Loucy (cell line): ENCODE measurements at regions not wholly inside any gene's neighbourhood (a gene's known extent, or its start where the extent isn't known, plus 50 kb on each side); places are given as distances from the start of the nearest gene placed in this dataset.

Experiments
- H2AFZ ChIP-seq: fragments of 200-600 bp; sonication (generic); 2 replicates; pipeline ENCODE4 v1.6.0; 2016; ENCODE audit warnings: antibody characterized with exemption, mild to moderate bottlenecking, low read length, moderate library complexity
- H3F3A ChIP-seq: fragments of 200-600 bp; 2 replicates; pipeline ENCODE4 v1.6.0; 2016; ENCODE audit warnings: antibody characterized with exemption, low read depth, mild to moderate bottlenecking
- H3K27me3 ChIP-seq: fragments of 200-600 bp; sonication (generic); 2 replicates; pipeline ENCODE4 v1.6.1; 2014; ENCODE audit warnings: low read length, mild to moderate bottlenecking; ENCODE audit not compliant: insufficient read depth, poor library complexity, severe bottlenecking
- H3K36me3 ChIP-seq: fragments of 200-600 bp; sonication (generic); 2 replicates; pipeline ENCODE4 v1.6.1; 2016; ENCODE audit warnings: low read length; ENCODE audit not compliant: insufficient read depth
- H3K4me1 ChIP-seq: fragments of 200-600 bp; sonication (generic); 2 replicates; pipeline ENCODE4 v1.5.1; 2014; ENCODE audit warnings: low read length, mild to moderate bottlenecking; ENCODE audit not compliant: insufficient read depth, poor library complexity, severe bottlenecking
- H3K4me2 ChIP-seq: fragments of 200-600 bp; sonication (generic); 2 replicates; pipeline ENCODE4 v1.6.0; 2014; ENCODE audit warnings: antibody characterized with exemption, low read length, low read depth, mild to moderate bottlenecking; ENCODE audit not compliant: poor library complexity, severe bottlenecking
- H3K4me3 ChIP-seq: fragments of 200-600 bp; sonication (generic); 2 replicates; pipeline ENCODE4 v1.5.1; 2014; ENCODE audit warnings: low read length, mild to moderate bottlenecking, mixed read lengths; ENCODE audit not compliant: poor library complexity, severe bottlenecking
- H3K79me2 ChIP-seq: fragments of 200-600 bp; sonication (generic); 2 replicates; pipeline ENCODE4 v1.6.1; 2014; ENCODE audit warnings: low read length; ENCODE audit not compliant: insufficient read depth
- H3K9ac ChIP-seq: fragments of 200-600 bp; sonication (generic); 2 replicates; pipeline ENCODE4 v1.6.0; 2014; ENCODE audit warnings: mild to moderate bottlenecking, low read depth, low read length, moderate library complexity; ENCODE audit not compliant: poor library complexity, severe bottlenecking
- H3K9me2 ChIP-seq: fragments of 200-600 bp; sonication (generic); replicated peaks from 2 replicates; pipeline ENCODE4 v1.6.1; 2016; ENCODE audit warnings: low read depth, low read length, mixed read lengths
- H3K9me3 ChIP-seq: fragments of 200-600 bp; sonication (generic); 2 replicates; pipeline ENCODE4 v1.6.1; 2014; ENCODE audit warnings: mild to moderate bottlenecking, antibody characterized with exemption, low read length, low read depth; ENCODE audit not compliant: insufficient read depth
- H4K20me1 ChIP-seq: fragments of 200-600 bp; sonication (generic); 2 replicates; pipeline ENCODE4 v1.6.0; 2014; ENCODE audit warnings: antibody characterized with exemption, low read length, mild to moderate bottlenecking; ENCODE audit not compliant: insufficient read depth, poor library complexity, severe bottlenecking
- CTCF ChIP-seq: fragments of 200-600 bp; sonication (generic); conservative IDR thresholded peaks from 2 replicates; pipeline ENCODE4 v1.5.1; 2014; ENCODE audit warnings: mild to moderate bottlenecking, antibody characterized with exemption, low read length
- EZH2phosphoT487 ChIP-seq: fragments of 200-600 bp; IDR thresholded peaks from 2 replicates; pipeline ENCODE4 v1.6.1; 2018; ENCODE audit warnings: antibody characterized with exemption, mild to moderate bottlenecking, moderate library complexity, borderline replicate concordance

- Histone ChIP-seq H3K4me3 (no peak overlapping the region), H3F3A (no peaks in the 10 kb centered on the region), H2AFZ (no peak overlapping the region), H3K4me2 (no peak overlapping the region), H3K9ac (no peak overlapping the region), H3K27me3 (no peaks in the 10 kb centered on the region), H3K9me3 (no peaks in the 10 kb centered on the region), H3K4me1 (no peaks in the 10 kb centered on the region), H3K79me2 (no peaks in the 10 kb centered on the region), H3K36me3 (no peaks in the 10 kb centered on the region), H4K20me1 (no peaks in the 10 kb centered on the region), H3K9me2 (no peaks in the 10 kb centered on the region)
- no peak for TF ChIP-seq CTCF
- no peak for TF ChIP-seq EZH2phosphoT487
Observed at GRCh38 chr4:123955167-123955800, 558.7 kb downstream of the SPRY1 start.

- no peak overlapping the region for H3K4me2 ChIP-seq
- no peak overlapping the region for H2AFZ ChIP-seq
- no peak for TF ChIP-seq EZH2phosphoT487
- no peak for TF ChIP-seq CTCF
- no peak overlapping the region for H3K9ac ChIP-seq
- H4K20me1 ChIP-seq: no peaks in the 10 kb centered on the region
- H3K27me3 ChIP-seq: no peaks in the 10 kb centered on the region
- no peaks in the 10 kb centered on the region for H3K79me2 ChIP-seq
- H3K36me3 ChIP-seq: no peaks in the 10 kb centered on the region
- no peaks in the 10 kb centered on the region for H3K9me2 ChIP-seq
- H3F3A ChIP-seq: no peaks in the 10 kb centered on the region
- H3K9me3 ChIP-seq: no peaks in the 10 kb centered on the region
- no peak overlapping the region for H3K4me3 ChIP-seq
- no peaks in the 10 kb centered on the region for H3K4me1 ChIP-seq
Observed at GRCh38 chr4:123956204-123956603, 559.6 kb downstream of the SPRY1 start.

- TF ChIP-seq CTCF (no peak), EZH2phosphoT487 (no peak)
- no peaks in the 10 kb centered on the region for H4K20me1 ChIP-seq
- H3F3A ChIP-seq: no peaks in the 10 kb centered on the region
- H3K9me2 ChIP-seq: no peaks in the 10 kb centered on the region
- H3K36me3 ChIP-seq: no peaks in the 10 kb centered on the region
- no peaks in the 10 kb centered on the region for H3K9me3 ChIP-seq
- no peak overlapping the region for H3K4me3 ChIP-seq
- H3K4me1 ChIP-seq: no peaks in the 10 kb centered on the region
- H2AFZ ChIP-seq: no peak overlapping the region
- H3K9ac ChIP-seq: no peak overlapping the region
- no peaks in the 10 kb centered on the region for H3K79me2 ChIP-seq
- no peak overlapping the region for H3K4me2 ChIP-seq
- H3K27me3 ChIP-seq: no peaks in the 10 kb centered on the region
Observed at GRCh38 chr4:123966990-123967769, 570.6 kb downstream of the SPRY1 start.
